HL-60 (cell line): ENCODE measurements at regions not wholly inside any gene's neighbourhood (a gene's known extent, or its start where the extent isn't known, plus 50 kb on each side); places are given as distances from the start of the nearest gene placed in this dataset.

ENCODE experiments used
- POLR2AphosphoS5 ChIP-seq: IDR thresholded peaks from 2 replicates; pipeline ENCODE4 v1.6.1; 2012; ENCODE audit warnings: low read depth
- TF ChIP-seq, protein P1 (sequence below): IDR thresholded peaks from 2 replicates; pipeline ENCODE4 v1.6.1; 2012; ENCODE audit warnings: low read depth; ENCODE audit not compliant: insufficient replicate concordance
- TF ChIP-seq, protein P2 (sequence below): IDR thresholded peaks from one replicate; pipeline ENCODE4 v1.5.1; 2011; ENCODE audit warnings: low read length, control low read depth, inconsistent platforms; ENCODE audit not compliant: insufficient read depth

- no peak for TF ChIP-seq POLR2AphosphoS5
- TF ChIP-seq, protein P1, sequence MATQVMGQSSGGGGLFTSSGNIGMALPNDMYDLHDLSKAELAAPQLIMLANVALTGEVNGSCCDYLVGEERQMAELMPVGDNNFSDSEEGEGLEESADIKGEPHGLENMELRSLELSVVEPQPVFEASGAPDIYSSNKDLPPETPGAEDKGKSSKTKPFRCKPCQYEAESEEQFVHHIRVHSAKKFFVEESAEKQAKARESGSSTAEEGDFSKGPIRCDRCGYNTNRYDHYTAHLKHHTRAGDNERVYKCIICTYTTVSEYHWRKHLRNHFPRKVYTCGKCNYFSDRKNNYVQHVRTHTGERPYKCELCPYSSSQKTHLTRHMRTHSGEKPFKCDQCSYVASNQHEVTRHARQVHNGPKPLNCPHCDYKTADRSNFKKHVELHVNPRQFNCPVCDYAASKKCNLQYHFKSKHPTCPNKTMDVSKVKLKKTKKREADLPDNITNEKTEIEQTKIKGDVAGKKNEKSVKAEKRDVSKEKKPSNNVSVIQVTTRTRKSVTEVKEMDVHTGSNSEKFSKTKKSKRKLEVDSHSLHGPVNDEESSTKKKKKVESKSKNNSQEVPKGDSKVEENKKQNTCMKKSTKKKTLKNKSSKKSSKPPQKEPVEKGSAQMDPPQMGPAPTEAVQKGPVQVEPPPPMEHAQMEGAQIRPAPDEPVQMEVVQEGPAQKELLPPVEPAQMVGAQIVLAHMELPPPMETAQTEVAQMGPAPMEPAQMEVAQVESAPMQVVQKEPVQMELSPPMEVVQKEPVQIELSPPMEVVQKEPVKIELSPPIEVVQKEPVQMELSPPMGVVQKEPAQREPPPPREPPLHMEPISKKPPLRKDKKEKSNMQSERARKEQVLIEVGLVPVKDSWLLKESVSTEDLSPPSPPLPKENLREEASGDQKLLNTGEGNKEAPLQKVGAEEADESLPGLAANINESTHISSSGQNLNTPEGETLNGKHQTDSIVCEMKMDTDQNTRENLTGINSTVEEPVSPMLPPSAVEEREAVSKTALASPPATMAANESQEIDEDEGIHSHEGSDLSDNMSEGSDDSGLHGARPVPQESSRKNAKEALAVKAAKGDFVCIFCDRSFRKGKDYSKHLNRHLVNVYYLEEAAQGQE: no peak
- TF ChIP-seq, protein P2, sequence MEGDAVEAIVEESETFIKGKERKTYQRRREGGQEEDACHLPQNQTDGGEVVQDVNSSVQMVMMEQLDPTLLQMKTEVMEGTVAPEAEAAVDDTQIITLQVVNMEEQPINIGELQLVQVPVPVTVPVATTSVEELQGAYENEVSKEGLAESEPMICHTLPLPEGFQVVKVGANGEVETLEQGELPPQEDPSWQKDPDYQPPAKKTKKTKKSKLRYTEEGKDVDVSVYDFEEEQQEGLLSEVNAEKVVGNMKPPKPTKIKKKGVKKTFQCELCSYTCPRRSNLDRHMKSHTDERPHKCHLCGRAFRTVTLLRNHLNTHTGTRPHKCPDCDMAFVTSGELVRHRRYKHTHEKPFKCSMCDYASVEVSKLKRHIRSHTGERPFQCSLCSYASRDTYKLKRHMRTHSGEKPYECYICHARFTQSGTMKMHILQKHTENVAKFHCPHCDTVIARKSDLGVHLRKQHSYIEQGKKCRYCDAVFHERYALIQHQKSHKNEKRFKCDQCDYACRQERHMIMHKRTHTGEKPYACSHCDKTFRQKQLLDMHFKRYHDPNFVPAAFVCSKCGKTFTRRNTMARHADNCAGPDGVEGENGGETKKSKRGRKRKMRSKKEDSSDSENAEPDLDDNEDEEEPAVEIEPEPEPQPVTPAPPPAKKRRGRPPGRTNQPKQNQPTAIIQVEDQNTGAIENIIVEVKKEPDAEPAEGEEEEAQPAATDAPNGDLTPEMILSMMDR: no peak
These were observed 612.4 kb downstream of the LTN1 start for GRCh38 chr21:28380241-28380640.
